22Rv1 (cell line): ENCODE measurements at regions not wholly inside any gene's neighbourhood (a gene's known extent, or its start where the extent isn't known, plus 50 kb on each side); places are given as distances from the start of the nearest gene placed in this dataset.

Experiments used
- H3K27ac ChIP-seq: fragments of 450-650 bp; 2 replicates; pipeline ENCODE4 v1.5.1; 2017
- CTCF ChIP-seq: fragments of 450-650 bp; IDR thresholded peaks from 2 replicates; pipeline ENCODE4 v1.5.1; 2017; ENCODE audit warnings: mild to moderate bottlenecking
- ZFX ChIP-seq: fragments of 450-650 bp; IDR thresholded peaks from 2 replicates; pipeline ENCODE4 v1.6.1; 2017; ENCODE audit warnings: antibody characterized with exemption, borderline replicate concordance

- TF ChIP-seq CTCF (no peak), ZFX (no peak)
- no peak overlapping the region for H3K27ac ChIP-seq
Observed at GRCh38 chr13:87736849-87737385, 65.7 kb downstream of the SLITRK5 start.

- no peak for TF ChIP-seq ZFX
- no peak for TF ChIP-seq CTCF
- H3K27ac ChIP-seq = no peak overlapping the region
Observed at GRCh38 chr13:87754097-87754496, 82.9 kb downstream of the SLITRK5 start.

GRCh38 chr13:87769445-87769844 lies 98.3 kb downstream of the SLITRK5 start:
- no peak overlapping the region for H3K27ac ChIP-seq
- TF ChIP-seq ZFX = no peak
- TF ChIP-seq CTCF = no peak

- H3K27ac ChIP-seq = no peak overlapping the region
- TF ChIP-seq ZFX (no peak), CTCF (peak; percentile 21; the same call in 1 of the 2 replicates)
Observed at GRCh38 chr13:87777387-87777786, 106.2 kb downstream of the SLITRK5 start.

GRCh38 chr13:87778128-87778527 lies 107.0 kb downstream of the SLITRK5 start:
- no peak overlapping the region for H3K27ac ChIP-seq
- TF ChIP-seq CTCF (no peak), ZFX (no peak)

GRCh38 chr13:87779426-87779825 lies 108.3 kb downstream of the SLITRK5 start:
- TF ChIP-seq ZFX (no peak), CTCF (no peak)

GRCh38 chr13:87783366-87783765 lies 112.2 kb downstream of the SLITRK5 start:
- no peak for TF ChIP-seq CTCF
- no peak for TF ChIP-seq ZFX
- no peak overlapping the region for H3K27ac ChIP-seq

More at GRCh38 chr13:87779426-87779825, 108.3 kb downstream of the SLITRK5 start:
- H3K27ac ChIP-seq = no peak overlapping the region
